NCI-H446 treated with DMSO at 0.1 percent for 48 hours (cell line): ENCODE measurements at regions not wholly inside any gene's neighbourhood (a gene's known extent, or its start where the extent isn't known, plus 50 kb on each side); places are given as distances from the start of the nearest gene placed in this dataset.

Experiments used
- DNase-seq: peaks from one replicate; lab custom pipeline; 2025; lab: John Stamatoyannopoulos, UW

DNA sequence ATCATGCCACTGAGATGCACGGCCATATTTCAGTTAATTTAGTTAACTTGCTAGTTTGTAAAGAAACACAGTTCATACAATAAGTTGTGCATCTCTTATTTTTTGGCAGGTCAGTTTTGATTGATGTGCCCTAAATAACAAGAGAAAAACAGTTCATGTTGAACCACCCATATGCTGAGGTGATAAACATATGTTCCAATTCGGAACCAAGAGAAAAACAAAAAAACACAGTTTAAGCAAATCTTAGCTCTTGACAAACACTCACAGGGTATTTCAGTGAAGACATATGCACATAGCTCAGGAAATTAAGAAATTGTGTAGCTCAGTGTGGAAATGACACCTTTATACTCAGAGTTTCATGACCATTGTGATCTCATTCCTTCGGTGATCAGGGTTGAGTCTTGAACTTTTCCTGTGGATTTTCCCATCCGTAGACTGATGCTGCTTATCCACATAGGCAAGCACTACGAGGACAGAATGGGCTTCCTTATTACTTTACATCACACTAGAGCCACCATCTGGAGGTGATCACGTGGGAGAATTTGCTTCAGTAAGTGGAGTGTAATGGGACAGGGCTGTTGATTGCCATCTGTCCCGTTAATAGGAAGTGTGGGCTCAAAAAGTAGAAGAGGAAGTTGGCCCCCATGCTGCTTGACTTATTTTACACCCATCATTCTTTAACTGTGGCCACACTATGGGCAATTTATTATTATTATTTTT is 773.0 kb downstream of the MTRR start:
- no peak for DNase-seq

DNA sequence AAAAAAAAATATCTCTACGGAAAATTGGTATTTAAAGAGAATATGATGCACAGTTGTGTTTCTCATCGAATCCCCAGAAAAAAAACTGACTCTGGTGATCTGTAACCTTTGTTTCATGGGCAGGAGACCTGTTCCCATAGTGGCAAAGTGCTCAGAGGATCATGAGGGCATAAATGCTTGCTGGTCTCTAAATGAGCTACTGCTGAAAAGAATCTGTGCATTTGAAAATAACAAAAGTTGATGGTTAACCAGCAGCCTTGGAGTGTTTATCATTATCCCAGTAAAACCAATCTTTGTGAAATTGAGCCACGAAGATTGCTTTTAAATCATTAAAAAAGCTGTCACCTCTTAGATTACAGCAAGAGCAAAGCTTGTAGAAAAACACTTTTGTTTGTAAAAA is 775.4 kb downstream of the MTRR start:
- DNase-seq, result no peak

DNA sequence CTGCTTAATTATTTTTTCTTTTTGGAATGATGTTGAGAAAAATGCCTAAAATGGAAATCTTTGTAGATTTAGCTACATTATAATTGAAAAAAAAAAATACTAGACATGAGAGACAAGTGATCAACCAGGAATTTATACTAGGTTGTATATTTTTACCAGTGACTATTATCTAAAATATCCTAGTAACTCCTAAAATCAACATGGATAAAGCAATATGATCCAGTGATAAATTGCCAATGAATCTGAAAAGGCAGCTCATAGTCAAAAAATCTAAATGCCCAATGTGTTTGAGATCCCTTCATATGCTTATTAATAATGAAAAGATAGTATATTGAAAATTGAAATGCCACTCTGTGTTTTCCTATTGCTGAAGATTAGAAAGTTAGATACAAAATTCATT is 778.2 kb downstream of the MTRR start:
- no peak for DNase-seq

DNA sequence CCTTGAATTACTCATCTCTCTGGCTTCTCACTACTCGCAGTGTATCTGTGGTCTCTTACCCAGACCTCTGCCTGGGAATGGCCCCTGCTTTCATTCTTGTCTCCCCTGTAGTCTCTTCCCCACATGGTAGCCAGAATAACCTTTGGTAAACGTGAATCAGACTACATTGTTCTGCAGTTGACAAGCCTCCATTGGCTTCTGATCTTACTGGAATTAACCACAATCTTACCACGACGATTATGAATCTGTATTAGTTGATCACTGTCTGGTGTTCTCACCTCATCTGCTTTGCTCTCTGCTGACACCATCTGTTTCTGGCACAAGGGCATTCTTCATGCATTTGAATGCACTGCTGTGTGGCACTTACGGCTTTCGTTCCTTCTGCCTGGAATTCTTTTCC is 781.2 kb downstream of the MTRR start:
- no peak for DNase-seq

DNA sequence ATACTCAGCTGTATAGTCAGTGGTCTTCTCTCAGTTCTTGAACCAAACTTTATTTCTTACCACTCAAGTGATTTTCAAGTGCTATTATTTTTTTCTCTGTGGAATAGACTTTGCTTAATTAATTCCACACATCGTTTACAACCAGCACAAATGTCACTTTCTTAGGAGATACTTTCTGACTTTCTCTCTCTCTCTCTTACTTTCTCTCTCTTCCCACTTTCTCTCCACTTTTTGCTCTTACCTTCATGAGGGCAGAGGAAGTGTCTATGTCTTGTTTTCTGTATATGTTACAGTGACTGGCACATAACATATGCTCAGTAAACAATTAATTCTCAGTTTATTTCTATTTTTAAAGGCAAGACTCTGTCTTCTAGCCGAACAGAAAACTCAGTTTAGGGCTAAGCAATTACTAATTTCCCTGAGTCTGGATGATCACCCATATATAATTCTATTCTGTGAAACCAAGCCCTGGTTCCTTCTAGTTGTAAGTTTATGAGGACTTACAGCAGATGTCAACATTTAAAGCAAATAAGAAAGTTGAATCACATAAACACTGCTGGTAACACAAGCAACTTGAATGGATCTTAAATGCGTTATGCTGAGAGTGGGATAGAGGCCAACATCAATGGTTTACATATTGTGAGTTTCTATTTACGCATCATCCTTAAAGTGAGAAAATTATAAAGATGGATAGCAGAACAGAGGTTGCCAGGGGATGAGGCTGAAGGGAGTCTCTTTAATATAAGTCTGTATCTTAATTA is 791.4 kb downstream of the MTRR start:
- no peak for DNase-seq

DNA sequence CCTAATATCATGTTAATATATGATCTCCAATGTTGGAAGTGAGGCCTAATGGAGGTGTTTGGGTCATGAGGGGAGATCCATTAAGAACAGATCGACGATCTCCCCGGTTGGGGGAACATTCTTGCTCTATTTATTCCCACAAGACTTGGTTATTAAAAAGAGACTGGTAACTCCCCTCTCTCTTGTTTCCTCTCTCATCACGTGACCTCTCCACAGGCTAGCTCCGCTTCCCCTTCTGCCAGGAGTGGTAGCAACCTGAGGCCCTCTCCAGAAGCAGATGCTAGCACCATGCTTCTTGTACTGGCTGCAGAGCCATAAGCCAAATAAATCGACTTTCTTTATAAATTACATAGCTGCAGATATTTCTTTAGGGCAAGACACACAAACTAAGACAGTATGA is 794.4 kb downstream of the MTRR start:
- no peak for DNase-seq

DNA sequence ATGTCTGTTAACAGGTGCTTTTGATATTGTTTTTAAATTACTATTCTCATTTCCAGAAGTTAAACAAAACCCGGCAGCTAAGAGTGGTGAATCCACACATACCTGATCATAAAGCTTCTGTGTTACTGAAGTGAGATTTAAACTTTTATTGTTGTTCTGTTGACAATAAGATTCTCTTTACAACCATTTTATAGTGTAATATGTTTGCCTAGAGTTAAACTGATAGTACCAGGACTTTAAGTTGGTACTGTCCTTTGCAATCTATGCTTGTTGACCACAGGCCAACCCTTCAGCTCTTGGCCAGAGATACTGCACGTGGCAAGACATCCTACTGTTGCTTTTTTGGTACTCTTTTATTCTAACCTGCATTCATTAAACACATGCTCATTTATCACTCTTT is 806.2 kb downstream of the MTRR start:
- DNase-seq, result no peak

DNA sequence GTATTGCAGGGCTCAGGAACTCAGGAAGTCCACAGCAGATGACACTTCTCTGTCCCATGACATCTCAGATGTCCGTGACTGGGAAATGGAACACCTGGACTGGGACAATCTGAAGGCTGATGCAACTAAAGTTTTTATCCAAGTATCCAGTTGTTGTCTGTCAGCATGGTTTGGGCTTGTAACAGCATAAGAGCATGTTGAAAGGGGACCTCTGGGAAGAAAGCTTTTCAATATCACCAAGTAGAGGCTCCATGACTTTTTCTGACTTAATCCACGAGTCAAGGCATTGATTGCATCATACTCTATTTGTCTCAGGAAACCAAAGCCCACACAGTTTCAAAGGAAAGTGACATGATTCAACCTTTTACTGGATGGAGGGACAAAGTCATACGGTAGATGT is 807.7 kb downstream of the MTRR start:
- no peak for DNase-seq

DNA sequence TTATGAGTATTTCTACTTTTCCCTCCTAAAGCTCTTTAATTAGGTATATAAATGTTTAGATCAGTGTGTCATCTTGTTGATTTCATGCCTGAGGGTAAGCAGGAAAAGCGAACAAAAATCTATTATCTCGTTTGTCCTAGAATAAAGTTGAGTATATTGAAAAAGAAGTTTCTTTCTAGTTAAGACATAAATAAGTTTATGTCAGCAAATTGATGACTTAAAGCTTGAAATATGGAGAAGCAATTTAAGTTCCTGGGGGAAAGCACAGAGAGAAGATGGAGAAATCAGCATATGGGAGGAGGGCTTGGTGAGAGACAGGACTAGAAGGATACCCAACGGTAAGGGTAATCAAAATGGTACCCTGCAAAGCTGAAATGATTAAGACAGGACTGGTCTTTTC is 813.4 kb downstream of the MTRR start:
- DNase-seq, result no peak

DNA sequence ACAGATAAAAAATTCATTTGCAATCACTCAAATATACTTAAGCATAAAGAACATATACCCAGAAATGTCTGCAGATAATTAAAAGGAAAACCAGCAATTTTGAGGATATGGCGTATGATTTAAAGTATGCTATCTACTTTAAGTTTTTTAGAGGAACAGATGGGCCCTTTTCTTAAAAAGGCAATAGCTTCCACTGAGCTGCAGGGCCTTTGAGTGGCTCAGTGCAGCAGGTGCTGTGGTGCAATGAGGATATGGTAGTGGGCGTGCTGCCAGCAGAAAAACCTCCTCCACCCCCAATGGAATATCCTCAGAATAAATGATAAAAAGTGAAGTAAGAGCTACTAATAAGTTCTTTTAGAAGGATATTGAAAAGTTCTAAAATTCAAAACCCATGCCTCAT is 814.5 kb downstream of the MTRR start:
- no peak for DNase-seq

DNA sequence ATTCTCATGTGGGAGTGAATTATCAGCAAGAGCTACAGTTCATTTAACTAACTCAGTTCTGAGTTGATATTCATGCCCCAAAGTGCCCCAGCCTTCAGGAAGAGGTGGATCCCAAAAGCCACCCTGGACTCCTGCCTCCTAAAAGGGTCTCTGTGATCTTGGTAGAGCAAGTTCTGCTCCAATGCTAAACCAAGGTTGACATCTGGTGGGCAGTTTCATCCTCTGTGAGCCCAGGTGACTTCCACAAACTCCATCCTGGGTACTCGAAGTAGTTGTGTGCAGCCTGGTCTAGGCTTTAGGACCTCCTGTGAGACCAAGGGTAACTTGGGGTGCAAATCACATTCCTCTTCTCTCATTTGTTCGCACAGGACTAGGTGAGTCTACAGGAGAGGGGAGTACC is 816.8 kb downstream of the MTRR start:
- no peak for DNase-seq

DNA sequence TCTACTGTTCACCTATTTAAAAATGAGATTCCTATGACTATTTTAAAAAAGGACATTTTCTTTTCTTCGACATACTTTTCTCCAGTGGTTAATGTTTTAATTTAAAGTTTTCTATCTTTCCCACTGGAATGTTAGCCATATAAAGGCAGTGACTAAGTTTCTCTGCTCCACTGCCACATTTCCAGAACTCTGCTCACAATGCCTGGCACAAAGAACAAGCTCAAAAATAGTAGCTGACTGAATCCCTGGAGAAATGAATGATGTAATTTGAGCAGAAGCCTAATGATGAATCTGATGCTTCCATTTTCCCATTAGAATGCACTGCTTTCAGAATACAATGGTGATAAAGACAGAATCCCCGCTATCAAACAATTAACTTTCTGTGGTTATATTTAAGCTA is 817.8 kb downstream of the MTRR start:
- DNase-seq, result no peak

DNA sequence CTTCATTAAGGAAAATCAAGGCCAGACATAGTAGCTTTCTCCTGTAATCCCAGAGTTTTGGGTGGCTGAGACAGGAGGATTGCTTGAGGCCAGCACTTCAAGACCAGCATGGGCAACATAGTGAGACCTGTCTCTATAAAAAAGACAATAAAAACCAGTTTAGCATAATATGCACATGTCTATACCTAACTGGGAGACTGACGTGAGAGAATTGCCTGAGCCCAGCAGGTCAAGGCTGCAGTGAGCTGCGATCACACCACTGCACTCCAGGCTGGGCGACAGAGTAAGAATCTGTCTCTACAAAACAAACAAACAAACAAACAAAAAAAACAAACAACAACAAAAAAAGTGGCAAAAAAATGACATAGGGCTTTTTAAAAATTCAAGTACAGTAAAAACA is 820.8 kb downstream of the MTRR start:
- DNase-seq, result no peak

DNA sequence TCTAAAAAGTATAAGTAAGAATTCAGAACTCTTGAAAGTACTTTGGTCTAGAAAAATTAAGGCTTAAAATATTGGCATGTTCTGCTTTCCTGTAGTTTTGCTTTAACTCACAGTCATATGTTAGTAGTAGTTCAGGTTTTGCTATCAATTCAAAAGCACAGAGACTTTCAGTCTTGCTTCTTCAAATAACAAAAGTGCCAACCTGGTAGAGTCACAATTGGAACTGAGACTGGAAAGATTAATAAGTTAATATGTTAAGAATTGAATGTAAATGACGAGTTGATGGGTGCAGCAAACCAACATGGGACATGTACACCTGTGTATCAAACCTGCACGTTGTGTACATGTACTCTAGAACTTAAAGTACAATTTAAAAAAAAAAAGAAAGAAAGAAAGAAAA is 822.3 kb downstream of the MTRR start:
- DNase-seq, result no peak

DNA sequence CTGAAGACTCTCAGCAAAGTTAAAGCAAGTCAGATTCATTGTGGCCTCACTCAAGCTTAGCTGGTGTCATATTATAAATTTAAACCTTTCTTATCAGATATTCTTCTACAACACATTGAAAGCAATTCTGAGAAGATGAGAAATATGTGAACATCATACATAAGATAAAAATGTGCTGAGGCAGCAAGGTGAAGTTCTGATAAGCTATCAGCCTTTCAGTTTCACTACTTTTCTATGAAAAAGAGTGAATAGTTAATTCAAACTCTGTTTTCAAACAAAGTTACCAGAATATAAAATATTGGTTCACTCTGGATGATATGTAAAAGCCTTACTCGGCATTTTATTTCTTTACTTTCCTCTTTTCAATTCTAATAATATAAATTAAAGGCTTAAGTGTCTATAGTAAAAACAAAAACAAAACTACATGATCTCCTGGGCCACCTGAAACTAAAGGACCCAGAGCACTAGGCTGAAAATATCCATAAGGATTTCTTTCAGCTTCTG is 824.4 kb downstream of the MTRR start:
- DNase-seq, result no peak

DNA sequence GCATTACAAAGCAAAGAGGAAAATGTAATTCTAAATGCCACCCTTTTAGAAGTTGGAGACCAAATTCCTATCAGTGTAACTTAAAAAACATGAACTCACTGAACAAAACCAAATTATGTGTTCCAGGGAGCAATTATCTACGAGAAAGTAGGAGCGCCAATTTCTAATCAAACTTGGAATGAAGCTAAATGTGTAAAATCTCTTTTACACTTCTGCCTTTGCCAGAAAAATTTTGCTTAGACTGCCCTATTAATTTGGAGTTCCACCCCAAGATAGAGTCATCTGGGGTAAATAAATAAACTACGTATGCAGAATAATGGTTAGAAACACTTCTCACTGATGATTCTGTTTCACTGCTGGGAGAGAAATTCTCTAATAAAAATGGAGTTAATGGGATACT is 825.6 kb downstream of the MTRR start:
- no peak for DNase-seq

DNA sequence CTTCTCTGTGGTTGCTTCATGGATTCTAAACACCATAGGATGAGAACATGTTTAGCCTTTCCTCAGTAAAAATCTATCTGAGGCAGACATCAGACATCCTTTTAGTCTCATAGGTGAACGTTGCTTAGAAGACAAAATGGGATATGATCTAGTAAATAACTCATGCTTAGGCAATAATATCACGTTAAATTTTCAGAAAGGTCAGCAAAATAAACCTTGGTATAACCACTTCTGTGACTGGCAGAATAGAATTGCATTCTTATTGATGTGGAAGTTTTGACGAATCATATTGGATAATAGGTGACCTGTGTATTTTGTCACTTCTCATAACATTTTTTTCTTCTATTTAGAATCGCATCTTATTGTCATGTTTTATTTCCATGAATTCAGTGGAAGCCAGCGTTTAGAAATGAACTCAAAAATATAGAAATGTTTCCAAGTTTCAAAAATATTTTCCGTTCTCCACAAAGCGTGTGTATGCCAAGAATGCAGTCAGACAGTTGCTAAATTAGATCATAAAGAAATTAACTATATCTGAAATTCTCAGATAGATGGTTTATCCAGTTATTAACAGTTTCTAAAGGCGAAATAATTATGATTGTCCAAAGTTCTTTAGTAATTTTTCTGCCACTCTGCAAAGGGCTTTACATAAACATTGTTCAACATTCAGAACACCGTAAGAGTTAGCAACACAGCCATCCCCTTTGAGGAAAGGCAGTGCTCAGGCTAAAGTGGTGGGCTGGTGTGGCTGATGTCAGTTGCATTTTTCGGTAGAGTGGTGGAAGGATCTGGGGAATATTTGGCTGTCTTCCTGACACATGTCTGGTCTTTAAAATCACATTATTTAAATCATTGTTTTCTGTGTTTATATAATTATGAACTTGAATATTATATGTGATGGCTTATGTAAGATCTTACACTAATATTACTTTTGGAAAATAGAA is 827.2 kb downstream of the MTRR start:
- DNase-seq, result no peak

DNA sequence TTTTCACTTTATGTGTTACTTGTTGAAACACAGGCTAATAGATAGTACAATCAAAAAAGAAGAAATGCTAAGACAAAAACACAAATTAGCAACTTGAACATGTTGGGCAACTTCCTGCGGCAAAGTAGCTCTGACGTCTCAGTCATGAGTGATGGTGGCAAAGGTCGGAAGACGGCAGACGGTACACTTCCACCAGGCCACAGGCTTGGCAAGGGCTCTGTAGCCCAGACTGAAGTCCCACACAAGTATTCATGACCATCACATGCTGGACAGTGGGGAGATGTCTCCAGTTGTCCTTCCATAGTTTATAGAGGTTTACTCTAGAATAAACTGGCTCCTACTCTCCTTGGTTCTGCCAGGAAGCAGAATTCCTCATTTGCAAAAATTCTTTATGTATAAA is 831.3 kb downstream of the MTRR start:
- DNase-seq, result no peak

DNA sequence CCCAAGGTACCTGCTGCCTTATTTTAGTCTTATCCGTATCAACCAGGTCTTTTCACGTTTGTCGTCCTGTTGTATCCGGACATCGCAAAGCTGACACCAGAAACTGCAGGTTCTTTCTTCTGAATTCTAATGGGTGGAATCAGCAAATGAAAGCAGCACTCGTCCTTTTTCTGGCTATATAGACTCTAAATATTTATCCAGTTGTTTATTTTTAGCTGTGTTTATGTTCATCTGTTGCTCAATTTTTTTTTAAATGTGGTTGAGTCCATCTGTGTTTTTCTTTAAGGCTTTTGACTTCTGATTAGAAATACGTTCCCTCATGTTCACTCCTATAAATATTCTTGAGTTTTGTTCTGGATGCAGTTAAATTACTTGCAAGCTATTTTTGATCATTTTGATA is 831.7 kb downstream of the MTRR start:
- DNase-seq, result no peak

DNA sequence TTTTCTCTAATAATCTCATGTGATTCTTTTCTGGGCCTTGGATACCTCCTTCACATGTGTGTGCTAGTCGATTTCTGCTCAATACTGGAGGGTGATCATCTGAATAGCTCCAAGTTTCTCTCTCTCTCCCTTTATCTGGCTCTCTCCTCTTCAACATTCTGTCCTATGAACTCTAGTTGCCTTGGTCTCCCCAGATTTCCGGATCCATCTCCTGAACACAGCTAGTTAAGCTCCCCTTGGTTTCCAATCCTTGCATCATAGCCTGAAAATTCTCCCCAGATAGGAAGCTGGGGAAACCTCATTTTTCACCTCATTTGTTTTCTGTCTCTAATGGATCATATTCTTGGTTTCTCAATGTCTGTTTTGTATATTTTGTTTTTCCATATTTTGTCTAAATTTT is 832.3 kb downstream of the MTRR start:
- no peak for DNase-seq

DNA sequence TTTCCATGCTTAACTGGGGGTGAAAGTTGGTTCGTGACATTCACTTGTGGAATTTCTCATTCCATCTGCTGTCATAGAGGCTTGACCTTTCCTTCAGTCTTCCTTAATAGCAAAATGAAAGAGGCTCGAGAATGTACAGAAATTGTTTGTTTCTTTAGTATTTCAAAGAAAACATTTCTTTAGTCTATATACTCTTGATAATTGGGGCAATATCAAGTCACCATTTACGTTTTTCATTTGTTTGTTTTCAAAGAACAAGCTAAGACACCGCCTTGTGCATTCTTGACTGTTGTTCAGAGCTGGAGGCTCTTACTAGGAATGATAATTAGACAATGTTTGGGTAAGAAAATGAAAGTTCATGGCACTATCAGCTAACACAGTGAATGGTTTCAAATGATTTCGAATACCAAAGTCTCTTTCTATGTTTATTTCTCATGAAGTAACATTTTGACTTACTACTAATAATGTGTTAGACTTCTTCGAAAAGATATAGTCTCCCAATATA is 835.4 kb downstream of the SEMA5A start:
- no peak for DNase-seq

DNA sequence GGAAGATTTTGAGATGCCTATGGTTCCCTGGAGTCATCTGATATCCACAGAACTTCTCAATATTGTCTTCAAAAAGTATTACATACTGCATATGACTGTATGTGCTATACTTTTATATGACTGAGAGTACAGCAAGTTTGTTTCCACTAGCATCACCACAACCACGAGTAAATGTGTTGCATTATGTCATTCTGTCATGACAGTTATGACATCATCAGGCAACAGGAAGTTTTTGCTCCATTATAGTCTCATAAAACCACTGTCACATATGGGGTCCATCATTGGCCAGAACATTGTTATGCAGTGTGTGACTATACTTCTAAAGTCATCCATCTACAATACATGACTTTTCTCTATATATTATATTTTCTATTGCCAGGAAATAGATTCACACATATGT is 831.7 kb downstream of the SEMA5A start:
- no peak for DNase-seq
